ENCODE measurements at regions not wholly inside any gene's neighbourhood (a gene's known extent, or its start where the extent isn't known, plus 50 kb on each side); places are given as distances from the start of the nearest gene placed in this dataset.
A peak's percentile ranks its signal among the peaks of the same experiment; 100 is the strongest.

DNA sequence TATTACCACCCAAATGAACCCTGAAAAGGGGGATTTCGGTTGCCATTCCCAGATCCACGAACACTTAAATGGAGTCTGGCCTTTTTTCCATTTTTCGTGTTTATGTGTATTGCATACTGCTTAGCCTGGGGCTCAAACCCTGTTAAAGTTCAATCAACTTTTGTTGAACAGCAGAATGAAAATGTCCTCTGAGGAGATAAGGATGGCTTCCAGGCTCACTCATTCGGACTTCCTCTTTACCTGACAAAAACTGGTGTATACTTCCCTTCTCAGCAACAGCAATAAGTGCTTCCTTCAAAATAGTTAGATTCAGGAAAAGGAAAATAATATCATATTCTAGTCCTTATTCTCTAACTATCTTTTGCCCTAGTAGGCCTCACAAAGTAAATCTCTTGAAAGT lies 61.1 kb upstream of the ARID5B start:
- no peak for DNase-seq (ENCODE audit: insufficient read length, low spot score)
- FAIRE-seq: no peak

DNA sequence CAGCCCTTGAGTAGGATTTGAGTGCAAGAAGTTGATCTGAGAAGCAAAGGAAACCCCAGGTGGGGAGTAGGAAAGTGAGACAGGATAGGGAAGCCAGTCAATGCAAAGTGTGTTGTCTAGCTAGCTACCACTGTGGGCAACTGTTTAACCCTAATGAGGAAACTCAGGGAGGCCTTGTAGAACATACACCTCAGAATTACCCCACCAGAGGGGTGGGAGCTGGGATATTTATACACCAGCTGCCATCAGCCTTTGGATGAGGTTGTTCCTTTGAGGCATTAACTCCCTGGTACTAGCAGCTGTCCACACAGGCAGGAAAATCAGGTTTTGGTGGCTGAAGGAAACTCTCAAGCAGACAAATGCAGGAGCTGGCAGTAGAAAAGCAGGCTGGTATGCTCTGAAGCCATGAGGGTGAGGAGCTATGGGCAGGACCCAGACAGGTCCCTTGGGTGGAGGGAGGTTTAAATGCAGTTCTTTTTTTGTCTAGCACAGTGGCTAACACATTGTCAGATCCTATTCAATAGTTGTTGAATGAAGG lies 60.1 kb upstream of the ARID5B start:
- FAIRE-seq (peak; percentile 52), DNase-seq (ENCODE audit: insufficient read length, low spot score) (no peak)

DNA sequence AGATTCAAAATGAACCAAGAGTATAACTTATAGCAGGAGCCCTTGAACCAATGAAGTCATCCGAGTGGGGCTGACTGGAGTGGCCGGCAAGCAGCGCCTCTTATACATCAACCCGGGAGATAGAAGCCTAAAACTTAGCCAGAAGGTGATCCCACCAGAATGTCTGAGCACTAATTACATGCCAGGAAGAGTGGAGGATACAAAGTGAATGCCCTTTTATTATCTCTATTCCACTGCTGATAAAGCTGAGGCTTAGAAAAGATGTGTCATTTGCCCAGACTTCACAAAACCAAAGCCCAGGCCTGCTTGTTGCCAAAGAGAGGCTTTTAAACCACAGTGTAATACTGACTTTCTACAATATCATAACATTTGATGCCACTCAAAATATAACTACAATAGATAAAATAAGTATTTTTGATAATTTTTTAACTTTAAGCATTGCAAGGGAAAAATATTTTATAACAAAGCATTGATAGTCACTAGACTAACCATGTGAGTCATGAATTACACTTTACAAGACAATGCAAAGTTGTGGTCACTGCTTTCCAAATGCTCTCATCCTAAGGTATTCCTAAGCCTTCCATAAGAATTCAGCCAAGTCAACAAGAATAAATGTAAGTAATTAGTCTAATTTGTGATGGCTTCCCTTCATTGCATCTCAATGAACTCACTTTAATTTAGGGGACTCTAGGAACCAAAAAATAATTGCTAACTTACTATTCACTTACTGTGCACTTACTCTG lies 58.6 kb upstream of the ARID5B start:
- no peak for FAIRE-seq
- peak; percentile 33 for DNase-seq (ENCODE audit: insufficient read length, low spot score)

DNA sequence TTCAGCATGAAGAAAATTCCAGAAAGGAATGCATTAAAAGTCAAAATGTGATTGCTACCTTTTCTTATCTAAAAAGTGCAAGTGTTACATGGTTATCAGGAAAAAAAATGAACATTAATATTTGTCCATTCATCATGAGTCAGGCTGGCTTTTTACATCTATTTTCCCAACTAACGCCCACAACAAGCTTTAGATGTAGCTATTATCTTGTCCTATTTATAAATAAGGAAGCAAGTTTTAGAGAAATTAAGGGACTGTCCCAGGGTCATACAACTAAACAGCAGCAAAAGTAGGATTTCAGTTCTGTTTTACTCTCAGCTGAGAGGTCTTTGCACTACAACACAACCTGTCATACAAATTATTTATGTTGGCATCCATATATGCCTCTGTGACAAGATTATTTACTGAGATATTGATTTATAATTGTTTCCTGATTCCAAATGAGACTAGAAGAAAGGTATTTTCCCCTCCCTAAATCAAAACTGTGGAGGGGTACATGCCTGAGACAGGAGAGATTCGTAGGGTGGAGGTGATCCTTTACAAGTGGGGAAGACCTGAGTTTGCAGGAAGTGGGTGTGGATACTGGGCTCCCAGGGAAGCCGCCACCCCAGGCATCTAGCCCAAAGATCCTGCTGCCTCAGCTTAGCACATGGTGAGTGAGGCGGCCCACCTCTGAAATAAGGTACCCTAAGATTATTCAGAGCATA lies 57.2 kb upstream of the ARID5B start:
- FAIRE-seq: no peak

DNA sequence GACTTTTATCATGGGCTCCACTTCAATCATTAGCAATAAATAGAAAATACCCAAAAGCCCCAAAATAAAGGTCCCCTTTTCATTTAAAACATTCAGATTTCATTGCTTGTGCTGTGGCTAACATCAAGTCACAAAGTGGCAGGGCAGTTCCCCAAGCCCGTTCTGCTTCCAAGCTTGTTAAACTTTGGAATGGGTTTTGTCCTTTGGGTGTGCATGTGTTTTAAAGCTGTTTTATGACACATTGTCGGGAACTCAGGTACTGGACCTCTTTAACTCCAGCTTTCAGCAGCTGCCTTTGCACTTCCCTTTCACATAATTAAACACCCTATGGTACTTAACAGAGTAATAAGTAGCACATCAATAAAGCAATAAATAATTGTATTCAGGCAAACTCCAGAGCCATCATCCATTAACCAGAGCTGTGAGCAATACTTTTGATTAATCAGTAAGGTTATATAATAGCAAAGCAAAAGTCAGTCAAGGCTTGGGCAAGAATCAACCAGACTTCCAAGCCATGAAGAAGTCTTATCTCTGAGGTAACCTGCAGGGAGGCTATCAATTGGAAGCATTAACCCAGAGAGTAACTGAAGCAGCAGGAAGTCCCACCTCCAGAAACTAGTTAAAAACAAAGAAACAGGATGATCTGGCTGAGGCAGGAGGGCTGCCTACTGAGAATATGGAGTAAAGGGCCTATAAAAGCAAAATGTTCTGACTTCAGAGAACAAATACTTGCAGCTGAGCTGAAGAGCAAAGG lies 56.1 kb upstream of the ARID5B start:
- no peak for FAIRE-seq
- no peak for DNase-seq (ENCODE audit: insufficient read length, low spot score)

More for the DNA sequence above, 57.2 kb upstream of the ARID5B start:
- no peak for DNase-seq (ENCODE audit: insufficient read length, low spot score)

DNA sequence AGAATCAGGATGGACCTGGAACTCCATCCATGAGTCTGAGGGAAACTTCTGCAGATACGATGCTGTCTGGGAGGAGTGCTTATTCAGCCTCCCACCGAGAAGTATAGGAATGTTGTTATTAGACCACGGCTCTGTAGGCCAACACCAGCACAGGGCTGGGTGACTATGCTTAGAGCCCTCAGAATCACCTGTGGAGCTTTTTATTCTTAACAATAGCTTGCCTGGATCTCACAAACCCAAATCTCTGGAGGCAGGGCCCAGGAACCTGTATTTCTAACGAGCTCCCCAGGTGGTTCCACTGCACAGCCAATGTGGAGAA lies 55.6 kb upstream of the ARID5B start:
- DNase-seq (ENCODE audit: insufficient read length, low spot score): no peak
- FAIRE-seq: no peak

DNA sequence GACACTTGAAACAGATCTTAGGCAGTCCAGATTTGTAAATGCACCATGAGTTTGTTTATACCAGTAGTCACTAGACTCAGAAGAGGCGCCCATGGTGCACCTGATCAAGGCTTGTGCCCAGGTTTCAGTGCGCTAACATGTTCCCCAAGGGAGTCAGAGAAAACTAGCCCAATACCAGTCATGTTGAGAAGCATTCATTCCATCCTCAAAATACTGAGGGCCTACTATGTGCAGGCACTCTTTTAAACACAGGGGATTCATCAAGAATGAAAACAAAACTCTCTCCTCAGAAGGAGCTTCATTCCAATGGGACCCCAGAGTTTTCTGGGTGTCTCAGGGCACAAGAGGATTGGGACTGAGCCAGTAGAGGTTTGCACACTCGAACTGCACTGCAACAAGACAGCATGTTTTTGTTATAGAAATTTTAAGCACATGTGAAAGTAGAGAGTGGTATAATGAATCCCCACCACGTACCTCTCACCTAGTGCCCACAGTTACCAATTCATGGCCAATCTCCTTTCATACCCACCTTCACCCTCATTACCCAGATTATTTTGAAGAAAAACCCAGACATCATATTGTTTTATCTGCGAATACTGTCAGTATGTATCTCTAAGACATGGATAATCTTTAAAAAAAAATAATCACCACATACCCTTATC lies 55.0 kb upstream of the ARID5B start:
- FAIRE-seq (no peak), DNase-seq (ENCODE audit: insufficient read length, low spot score) (no peak)

DNA sequence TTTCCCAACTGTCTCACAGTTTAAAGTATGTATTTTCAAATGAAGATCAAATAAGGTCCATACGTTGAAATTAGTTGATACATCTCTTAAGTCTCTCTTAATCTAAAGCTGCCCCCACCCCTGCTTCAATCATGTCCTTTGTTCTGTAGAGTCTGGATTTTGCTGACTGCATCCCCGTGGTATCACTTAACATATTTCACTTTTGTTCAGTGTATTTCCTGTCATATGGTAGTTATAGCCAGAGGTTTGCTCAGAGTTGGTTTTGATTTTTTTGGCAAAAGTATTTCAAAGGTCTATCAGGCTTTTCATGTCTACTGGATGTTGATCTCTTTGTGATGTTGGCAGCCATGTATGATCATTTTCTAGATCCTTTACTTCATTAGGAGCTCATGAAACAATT lies 54.4 kb upstream of the ARID5B start:
- FAIRE-seq (no peak), DNase-seq (ENCODE audit: insufficient read length, low spot score) (no peak)

DNA sequence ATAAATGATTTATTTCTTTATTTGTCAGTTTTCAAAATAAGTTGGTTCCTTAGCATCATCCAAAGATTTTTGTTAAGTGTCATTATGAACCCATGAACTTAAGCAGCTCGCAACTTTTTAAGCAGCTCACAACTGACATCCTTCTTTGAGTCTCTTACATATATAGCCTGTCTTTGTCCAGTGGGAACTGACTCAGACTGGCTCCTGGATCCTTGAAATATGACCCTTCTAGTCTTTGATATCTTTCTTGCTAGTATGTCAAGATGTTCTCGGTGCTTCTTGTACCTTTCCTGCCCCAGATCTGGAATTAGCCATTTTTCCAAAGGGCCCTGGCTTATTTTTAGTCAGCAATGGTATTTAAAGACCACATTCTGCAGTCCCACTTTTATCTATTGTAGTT lies 53.9 kb upstream of the ARID5B start:
- no peak for FAIRE-seq
- no peak for DNase-seq (ENCODE audit: insufficient read length, low spot score)

DNA sequence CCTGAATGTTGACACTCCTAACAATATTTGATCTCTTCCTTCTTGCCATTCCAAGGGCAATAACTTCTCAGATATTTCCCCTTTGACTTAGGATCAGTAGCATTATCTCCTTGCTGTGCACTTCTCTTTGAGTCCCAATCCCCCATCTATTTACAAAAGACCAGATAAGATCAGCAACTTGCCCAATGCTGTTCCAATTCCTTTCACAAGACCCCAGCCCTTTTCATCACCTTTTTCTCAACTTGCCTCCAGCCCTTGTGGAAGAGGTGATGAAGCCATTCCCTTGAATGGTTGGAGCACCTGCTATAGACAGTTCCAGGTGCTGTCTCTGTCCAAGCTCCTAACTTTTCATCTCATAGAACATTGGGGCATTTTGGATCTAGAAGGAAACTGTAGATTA lies 51.1 kb upstream of the ARID5B start:
- FAIRE-seq (no peak), DNase-seq (ENCODE audit: insufficient read length, low spot score) (no peak)

Data from HTR-8/SVneo (cell line).